ENCODE measurements at regions not wholly inside any gene's neighbourhood (a gene's known extent, or its start where the extent isn't known, plus 50 kb on each side); places are given as distances from the start of the nearest gene placed in this dataset.

GRCh38 chr2:209062210-209062609 lies 361.6 kb upstream of the MAP2 start:
- no peak for TF ChIP-seq EZH2 (IDR thresholded peaks at IDR 0.05; ENCODE audit: borderline replicate concordance)
- TF ChIP-seq, protein P1, sequence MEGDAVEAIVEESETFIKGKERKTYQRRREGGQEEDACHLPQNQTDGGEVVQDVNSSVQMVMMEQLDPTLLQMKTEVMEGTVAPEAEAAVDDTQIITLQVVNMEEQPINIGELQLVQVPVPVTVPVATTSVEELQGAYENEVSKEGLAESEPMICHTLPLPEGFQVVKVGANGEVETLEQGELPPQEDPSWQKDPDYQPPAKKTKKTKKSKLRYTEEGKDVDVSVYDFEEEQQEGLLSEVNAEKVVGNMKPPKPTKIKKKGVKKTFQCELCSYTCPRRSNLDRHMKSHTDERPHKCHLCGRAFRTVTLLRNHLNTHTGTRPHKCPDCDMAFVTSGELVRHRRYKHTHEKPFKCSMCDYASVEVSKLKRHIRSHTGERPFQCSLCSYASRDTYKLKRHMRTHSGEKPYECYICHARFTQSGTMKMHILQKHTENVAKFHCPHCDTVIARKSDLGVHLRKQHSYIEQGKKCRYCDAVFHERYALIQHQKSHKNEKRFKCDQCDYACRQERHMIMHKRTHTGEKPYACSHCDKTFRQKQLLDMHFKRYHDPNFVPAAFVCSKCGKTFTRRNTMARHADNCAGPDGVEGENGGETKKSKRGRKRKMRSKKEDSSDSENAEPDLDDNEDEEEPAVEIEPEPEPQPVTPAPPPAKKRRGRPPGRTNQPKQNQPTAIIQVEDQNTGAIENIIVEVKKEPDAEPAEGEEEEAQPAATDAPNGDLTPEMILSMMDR (IDR thresholded peaks at IDR 0.05; ENCODE audit: poor library complexity) = no peak
